Thyroid gland (tissue), 4 donors: ENCODE measurements at regions not wholly inside any gene's neighbourhood (a gene's known extent, or its start where the extent isn't known, plus 50 kb on each side); places are given as distances from the start of the nearest gene placed in this dataset.

Experiments
- DNase-seq, 2 donors: peaks; one replicate each; pipeline ENCODE4 v3.0.0-alpha.2; 2019
- H3K27ac ChIP-seq, 3 donors: fragments of 200-600 bp; sonication (generic); 1 replicate in 2 of 3; 2 replicates in 1 of 3; pipeline ENCODE4 v1.5.1; 2016 to 2019; ENCODE audit warnings: mild to moderate bottlenecking in 1 of 3, moderate library complexity in 1 of 3
- H3K27me3 ChIP-seq: fragments of 200-600 bp; sonication (generic); one replicate; pipeline ENCODE4 v1.5.1; 2019
- H3K36me3 ChIP-seq, 2 donors: fragments of 200-600 bp; sonication (generic); one replicate each; pipeline ENCODE4 v1.5.1; 2016 to 2019
- H3K4me1 ChIP-seq, 2 donors: fragments of 200-600 bp; sonication (generic); one replicate each; pipeline ENCODE4 v1.5.1; 2017 to 2019
- H3K4me3 ChIP-seq, 3 donors: fragments of 200-600 bp; sonication (generic); replicated peaks in 1 of 3; 1 replicate in 2 of 3; 2 replicates in 1 of 3; pipeline ENCODE4 v1.5.1; 2016; ENCODE audit warnings: mild to moderate bottlenecking in 1 of 3
- H3K9me3 ChIP-seq: fragments of 200-600 bp; sonication (generic); one replicate; pipeline ENCODE4 v1.5.1; 2017
- CTCF ChIP-seq, 6 experiments: fragments of 200-600 bp in 3 of 6; fragments of 450-650 bp in 3 of 6; sonication (generic) in 3 of 6; IDR thresholded peaks; one replicate each; pipeline ENCODE4 v1.5.1; 2016 to 2019; ENCODE audit warnings: antibody characterized with exemption in 6 of 6, mild to moderate bottlenecking in 2 of 6, inconsistent platforms in 1 of 6, moderate library complexity in 1 of 6
- POLR2A ChIP-seq, 2 donors: fragments of 450-650 bp; IDR thresholded peaks; one replicate each; pipeline ENCODE4 v1.6.1; 2017; ENCODE audit warnings: antibody characterized with exemption in 2 of 2, mild to moderate bottlenecking in 2 of 2, moderate library complexity in 1 of 2
- WGBS, 2 donors: methylation state at CpG; one replicate each; pipeline ENCODE4 v1.1.5; 2017; 5-methylcytosine and 5-hydroxymethylcytosine counted together
- intact Hi-C: fragments of 100-400 bp; cut with DNase I; formaldehyde crosslinking; loops from one replicate; pipeline ENCODE4 v1.15.1; 2023

DNA sequence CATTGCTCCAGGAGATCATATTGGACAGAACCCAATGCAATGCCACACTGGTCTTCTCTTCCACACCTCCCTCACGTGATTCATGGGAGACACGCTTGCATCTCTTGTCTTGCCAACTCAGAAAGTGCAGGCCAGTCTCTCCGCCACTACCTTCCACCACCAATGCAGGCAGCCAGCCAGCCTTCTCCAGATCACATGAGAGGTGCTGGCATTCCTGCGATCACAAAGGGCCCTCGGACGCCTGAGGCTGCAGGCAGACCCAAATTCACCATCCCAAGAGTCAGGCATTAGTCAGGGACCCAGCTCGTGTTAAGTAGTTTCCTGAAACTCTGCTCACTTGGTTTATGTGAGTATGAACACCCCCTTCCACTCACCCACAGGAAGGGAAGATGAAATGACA lies 437.0 kb upstream of the ETAA1 start:
- intact Hi-C loops: no loop called here
- peak in 1 of 2 donors; percentile 4 for DNase-seq
- Histone ChIP-seq H3K4me1 (no peaks in the 10 kb centered on the region), H3K27ac (no peak overlapping the region), H3K9me3 (no peaks in the 10 kb centered on the region), H3K36me3 (no peaks in the 10 kb centered on the region), H3K27me3 (no peaks in the 10 kb centered on the region), H3K4me3 (no peak overlapping the region)
- WGBS, 2 donors: 55 to 74% methylated on average over 7 of the region's 7 CpGs
- TF ChIP-seq CTCF (IDR thresholded peaks at IDR 0.05): no peak
- TF ChIP-seq POLR2A (IDR thresholded peaks at IDR 0.05): no peak

GRCh38 chr2:66962716-66963115 lies 434.4 kb upstream of the ETAA1 start:
- intact Hi-C loops: no loop called here
- no peak for TF ChIP-seq POLR2A (IDR thresholded peaks at IDR 0.05)
- no peak for TF ChIP-seq CTCF (IDR thresholded peaks at IDR 0.05)
- Histone ChIP-seq H3K4me3 (no peak overlapping the region), H3K27ac (no peak overlapping the region), H3K27me3 (no peaks in the 10 kb centered on the region), H3K36me3 (no peaks in the 10 kb centered on the region), H3K4me1 (no peaks in the 10 kb centered on the region), H3K9me3 (no peaks in the 10 kb centered on the region)
- DNase-seq: no peak
- WGBS, 2 donors: 36 to 54% methylated on average over 3 of the region's 3 CpGs

DNA sequence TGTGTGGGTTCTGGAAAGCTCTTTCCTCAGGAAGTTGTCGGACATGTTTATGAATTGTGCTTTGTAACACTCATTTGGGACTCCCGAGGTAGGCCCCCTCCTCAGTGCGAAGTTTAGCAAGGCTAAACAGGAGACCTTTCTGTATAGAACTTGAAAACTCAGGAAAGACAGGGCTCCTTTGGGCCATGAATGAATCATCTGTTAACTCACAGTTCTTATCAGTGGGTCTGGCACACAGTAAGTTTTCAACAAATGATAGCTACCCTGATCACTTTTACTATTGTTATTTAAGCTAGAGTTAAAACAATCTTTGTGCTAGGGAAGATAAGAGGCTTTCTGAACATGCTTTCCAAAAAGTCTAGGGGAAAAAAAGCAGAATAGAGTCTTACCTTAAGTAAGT lies 430.5 kb upstream of the ETAA1 start:
- no peak for TF ChIP-seq POLR2A (IDR thresholded peaks at IDR 0.05)
- TF ChIP-seq CTCF (IDR thresholded peaks at IDR 0.05): no peak
- no peaks in the 10 kb centered on the region for H3K27me3 ChIP-seq
- no peaks in the 10 kb centered on the region for H3K4me1 ChIP-seq
- WGBS, 2 donors: 73 to 83% methylated on average over 3 of the region's 3 CpGs
- no peak overlapping the region for H3K27ac ChIP-seq
- no peaks in the 10 kb centered on the region for H3K9me3 ChIP-seq
- intact Hi-C loops: no loop called here
- no peak overlapping the region for H3K4me3 ChIP-seq
- no peak for DNase-seq
- no peaks in the 10 kb centered on the region for H3K36me3 ChIP-seq

- Histone ChIP-seq H3K27ac (no peak overlapping the region), H3K36me3 (no peaks in the 10 kb centered on the region), H3K27me3 (no peaks in the 10 kb centered on the region), H3K9me3 (no peaks in the 10 kb centered on the region), H3K4me1 (no peaks in the 10 kb centered on the region), H3K4me3 (no peak overlapping the region)
- TF ChIP-seq CTCF (IDR thresholded peaks at IDR 0.05) (no peak), POLR2A (IDR thresholded peaks at IDR 0.05) (no peak)
- DNase-seq: no peak
- intact Hi-C loops: no loop called here
- 78 to 100% methylated on average over 3 of the region's 3 CpGs for WGBS, 2 donors
Observed at GRCh38 chr2:66968946-66969345, 428.2 kb upstream of the ETAA1 start.

DNA sequence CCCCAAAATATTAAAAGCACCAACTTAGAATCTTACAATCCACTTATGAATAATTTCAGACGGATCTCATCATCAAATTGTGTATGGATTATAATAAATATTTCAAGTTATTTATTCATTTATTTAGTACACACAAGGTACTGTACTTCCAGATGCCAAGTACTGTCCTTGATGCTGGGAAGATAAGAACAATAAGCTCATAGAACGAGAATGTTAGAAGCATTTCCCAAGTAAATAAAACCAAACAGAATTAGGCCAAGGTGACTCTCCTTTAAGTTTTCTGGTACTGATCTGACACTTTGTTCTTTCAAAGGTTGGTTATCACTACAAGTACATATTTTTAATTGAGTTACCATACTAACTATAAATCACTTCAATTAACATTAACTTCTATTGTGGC lies 416.1 kb upstream of the ETAA1 start:
- no peak for DNase-seq
- no peaks in the 10 kb centered on the region for H3K36me3 ChIP-seq
- no peak overlapping the region for H3K4me3 ChIP-seq
- WGBS, 2 donors: 87% methylated on average over 2 of the region's 2 CpGs
- H3K4me1 ChIP-seq: no peaks in the 10 kb centered on the region
- intact Hi-C loops: no loop called here
- no peaks in the 10 kb centered on the region for H3K27me3 ChIP-seq
- H3K27ac ChIP-seq: no peak overlapping the region
- no peaks in the 10 kb centered on the region for H3K9me3 ChIP-seq
- TF ChIP-seq POLR2A (IDR thresholded peaks at IDR 0.05) (no peak), CTCF (IDR thresholded peaks at IDR 0.05) (no peak)
